HCT116 (cell line): ENCODE measurements at regions not wholly inside any gene's neighbourhood (a gene's known extent, or its start where the extent isn't known, plus 50 kb on each side); places are given as distances from the start of the nearest gene placed in this dataset.

Source experiments
- CTCF ChIP-seq, 3 experiments: fragments of 200-600 bp in 1 of 3; sonication (generic) in 1 of 3; IDR thresholded peaks in 2 of 3; conservative IDR thresholded peaks in 1 of 3; 2 replicates each; pipeline ENCODE4 v1.5.1; 2012 to 2017; ENCODE audit warnings: low read depth in 2 of 3, low read length in 2 of 3, antibody characterized with exemption in 1 of 3, borderline replicate concordance in 1 of 3, control low read depth in 1 of 3, mild to moderate bottlenecking in 1 of 3, mixed read lengths in 1 of 3, mixed run types in 1 of 3, moderate library complexity in 1 of 3; ENCODE audit not compliant: insufficient read depth in 1 of 3
- REST ChIP-seq: IDR thresholded peaks from 2 replicates; pipeline ENCODE4 v1.6.1; 2012; ENCODE audit warnings: low read depth
- SRF ChIP-seq: IDR thresholded peaks from 2 replicates; pipeline ENCODE4 v1.6.1; 2012; ENCODE audit warnings: low read depth
- ZNF274 ChIP-seq: fragments of 200-500 bp; sonication (Bioruptor generic); IDR thresholded peaks from 2 replicates; pipeline ENCODE4 v1.6.1; 2014; ENCODE audit warnings: mild to moderate bottlenecking, low read depth, low read length, inconsistent platforms

GRCh38 chr5:62702126-62702525 is 123.5 kb downstream of the LRRC70 start:
- TF ChIP-seq SRF, result no peak
- TF ChIP-seq ZNF274, result no peak
- no peak for TF ChIP-seq CTCF (IDR thresholded peaks at IDR 0.05 in 2 of 3, conservative IDR thresholded peaks at IDR 0.05 in 1 of 3; ENCODE audit: borderline replicate concordance in 1 of 3, insufficient read depth in 1 of 3, low read depth in 2 of 3, low read length in 2 of 3)
- TF ChIP-seq REST, result no peak
